ENCODE measurements at regions not wholly inside any gene's neighbourhood (a gene's known extent, or its start where the extent isn't known, plus 50 kb on each side); places are given as distances from the start of the nearest gene placed in this dataset.

GRCh38 chr15:39502082-39502447, 78.8 kb upstream of the THBS1 start:
- Histone ChIP-seq H3K4me3 (no peak overlapping the region), H3K36me3 (no peaks in the 10 kb centered on the region), H3K9me3 (no peaks in the 10 kb centered on the region), H3K27ac (no peak overlapping the region), H3K27me3 (replicated peaks in 1 of 7) (no peaks in the 10 kb centered on the region), H3K4me1 (peaks cover 0 to 4% (median 0%) of the 10 kb centered on the region in 6 donors)
- DNase-seq, result no peak
- intact Hi-C loops (cut with DNase I; ENCODE audit: low total_unique reads), result no loop called here
- TF ChIP-seq POLR2AphosphoS5 (IDR thresholded peaks at IDR 0.05) (no peak), POLR2A (IDR thresholded peaks at IDR 0.05) (no peak)
- TF ChIP-seq, protein P1, sequence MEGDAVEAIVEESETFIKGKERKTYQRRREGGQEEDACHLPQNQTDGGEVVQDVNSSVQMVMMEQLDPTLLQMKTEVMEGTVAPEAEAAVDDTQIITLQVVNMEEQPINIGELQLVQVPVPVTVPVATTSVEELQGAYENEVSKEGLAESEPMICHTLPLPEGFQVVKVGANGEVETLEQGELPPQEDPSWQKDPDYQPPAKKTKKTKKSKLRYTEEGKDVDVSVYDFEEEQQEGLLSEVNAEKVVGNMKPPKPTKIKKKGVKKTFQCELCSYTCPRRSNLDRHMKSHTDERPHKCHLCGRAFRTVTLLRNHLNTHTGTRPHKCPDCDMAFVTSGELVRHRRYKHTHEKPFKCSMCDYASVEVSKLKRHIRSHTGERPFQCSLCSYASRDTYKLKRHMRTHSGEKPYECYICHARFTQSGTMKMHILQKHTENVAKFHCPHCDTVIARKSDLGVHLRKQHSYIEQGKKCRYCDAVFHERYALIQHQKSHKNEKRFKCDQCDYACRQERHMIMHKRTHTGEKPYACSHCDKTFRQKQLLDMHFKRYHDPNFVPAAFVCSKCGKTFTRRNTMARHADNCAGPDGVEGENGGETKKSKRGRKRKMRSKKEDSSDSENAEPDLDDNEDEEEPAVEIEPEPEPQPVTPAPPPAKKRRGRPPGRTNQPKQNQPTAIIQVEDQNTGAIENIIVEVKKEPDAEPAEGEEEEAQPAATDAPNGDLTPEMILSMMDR (IDR thresholded peaks at IDR 0.05 in 8 of 11, conservative IDR thresholded peaks at IDR 0.05 in 3 of 11), result no peak
- 74 to 86% (median 80%) methylated on average over 4 of the region's 4 CpGs for WGBS, 5 donors

DNA sequence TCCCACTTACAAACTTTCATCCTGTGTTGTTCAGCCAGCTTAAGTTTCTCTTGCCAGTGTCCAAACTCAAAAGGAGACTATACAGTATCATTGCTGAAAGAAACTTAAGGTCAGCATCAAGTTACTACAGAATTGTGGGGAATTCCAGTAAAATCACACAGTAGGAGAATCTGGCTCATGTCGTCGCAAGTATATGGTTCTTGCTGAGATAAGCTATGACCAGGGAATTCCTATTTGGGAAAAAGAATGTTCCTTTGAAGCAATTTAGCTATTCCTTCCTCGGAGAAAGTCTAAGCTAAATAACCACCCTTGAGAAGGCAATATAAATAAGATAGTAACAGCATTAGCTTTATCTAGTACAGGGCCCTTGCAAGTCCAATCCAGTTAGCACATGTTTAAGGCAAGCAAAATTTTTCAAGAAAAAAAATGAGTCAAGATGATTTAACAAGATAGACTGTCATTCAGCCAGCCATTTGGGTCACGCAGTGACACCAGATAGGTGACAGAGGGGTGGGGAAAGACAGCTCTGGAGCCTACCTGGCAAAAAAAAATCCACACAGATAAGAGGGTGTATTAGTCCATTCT, 78.2 kb upstream of the THBS1 start:
- Histone ChIP-seq H3K27me3 (replicated peaks in 1 of 7) (no peaks in the 10 kb centered on the region), H3K9me3 (no peaks in the 10 kb centered on the region), H3K36me3 (no peaks in the 10 kb centered on the region), H3K4me3 (no peak overlapping the region), H3K27ac (no peak overlapping the region), H3K4me1 (peaks cover 0 to 4% (median 0%) of the 10 kb centered on the region in 6 donors)
- 63 to 78% (median 76%) methylated on average over 4 of the region's 4 CpGs for WGBS, 5 donors
- TF ChIP-seq POLR2AphosphoS5 (IDR thresholded peaks at IDR 0.05) (no peak), POLR2A (IDR thresholded peaks at IDR 0.05) (no peak)
- TF ChIP-seq, protein P1 (IDR thresholded peaks at IDR 0.05 in 8 of 11, conservative IDR thresholded peaks at IDR 0.05 in 3 of 11), result no peak
- no peak for DNase-seq
- intact Hi-C loops (cut with DNase I; ENCODE audit: low total_unique reads), result no loop called here

DNA sequence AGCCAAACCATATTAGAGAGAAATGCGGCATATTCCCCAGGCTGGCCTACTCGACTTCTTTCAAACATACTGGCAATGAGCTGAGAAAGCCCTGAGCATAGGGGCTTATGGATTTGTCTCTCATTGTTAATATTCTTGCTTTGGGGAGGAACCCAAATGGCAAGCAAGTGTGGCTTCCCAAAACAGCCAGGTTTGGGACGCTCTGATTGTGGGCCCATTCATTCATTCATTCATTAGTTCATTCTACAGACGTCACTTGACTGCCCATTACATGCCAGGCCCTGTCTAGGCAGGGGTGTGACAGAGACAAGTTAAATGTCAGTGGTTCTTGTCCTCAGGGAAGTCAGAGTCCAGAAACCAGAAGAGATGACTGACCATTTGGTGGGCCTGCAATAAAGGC, 77.4 kb upstream of the THBS1 start:
- no peaks in the 10 kb centered on the region for H3K27me3 ChIP-seq (replicated peaks in 1 of 7)
- intact Hi-C loops (cut with DNase I; ENCODE audit: low total_unique reads), result no loop called here
- 88 to 92% (median 91%) methylated on average over 4 of the region's 4 CpGs for WGBS, 5 donors
- TF ChIP-seq, protein P1 (IDR thresholded peaks at IDR 0.05 in 8 of 11, conservative IDR thresholded peaks at IDR 0.05 in 3 of 11), result no peak
- TF ChIP-seq POLR2AphosphoS5 (IDR thresholded peaks at IDR 0.05), result no peak
- TF ChIP-seq POLR2A (IDR thresholded peaks at IDR 0.05), result no peak
- no peak overlapping the region for H3K4me3 ChIP-seq
- DNase-seq, result no peak
- no peaks in the 10 kb centered on the region for H3K36me3 ChIP-seq
- H3K27ac ChIP-seq, result no peak overlapping the region
- H3K4me1 ChIP-seq, result no peaks in the 10 kb centered on the region
- H3K9me3 ChIP-seq, result no peaks in the 10 kb centered on the region

GRCh38 chr15:39504808-39505207, 76.1 kb upstream of the THBS1 start:
- Histone ChIP-seq H3K4me3 (no peak overlapping the region), H3K36me3 (no peaks in the 10 kb centered on the region), H3K27ac (no peak overlapping the region), H3K4me1 (no peaks in the 10 kb centered on the region), H3K27me3 (replicated peaks in 1 of 7) (no peaks in the 10 kb centered on the region), H3K9me3 (no peaks in the 10 kb centered on the region)
- TF ChIP-seq POLR2A (IDR thresholded peaks at IDR 0.05) (no peak), POLR2AphosphoS5 (IDR thresholded peaks at IDR 0.05) (no peak)
- TF ChIP-seq, protein P1 (IDR thresholded peaks at IDR 0.05 in 8 of 11, conservative IDR thresholded peaks at IDR 0.05 in 3 of 11), result no peak
- no peak for DNase-seq
- intact Hi-C loops (cut with DNase I; ENCODE audit: low total_unique reads), result no loop called here
- 92 to 97% (median 94%) methylated on average over 1 of the region's 1 CpG for WGBS, 5 donors

Data from spleen (tissue), 11 donors.